ENCODE measurements at regions not wholly inside any gene's neighbourhood (a gene's known extent, or its start where the extent isn't known, plus 50 kb on each side); places are given as distances from the start of the nearest gene placed in this dataset.

DNA sequence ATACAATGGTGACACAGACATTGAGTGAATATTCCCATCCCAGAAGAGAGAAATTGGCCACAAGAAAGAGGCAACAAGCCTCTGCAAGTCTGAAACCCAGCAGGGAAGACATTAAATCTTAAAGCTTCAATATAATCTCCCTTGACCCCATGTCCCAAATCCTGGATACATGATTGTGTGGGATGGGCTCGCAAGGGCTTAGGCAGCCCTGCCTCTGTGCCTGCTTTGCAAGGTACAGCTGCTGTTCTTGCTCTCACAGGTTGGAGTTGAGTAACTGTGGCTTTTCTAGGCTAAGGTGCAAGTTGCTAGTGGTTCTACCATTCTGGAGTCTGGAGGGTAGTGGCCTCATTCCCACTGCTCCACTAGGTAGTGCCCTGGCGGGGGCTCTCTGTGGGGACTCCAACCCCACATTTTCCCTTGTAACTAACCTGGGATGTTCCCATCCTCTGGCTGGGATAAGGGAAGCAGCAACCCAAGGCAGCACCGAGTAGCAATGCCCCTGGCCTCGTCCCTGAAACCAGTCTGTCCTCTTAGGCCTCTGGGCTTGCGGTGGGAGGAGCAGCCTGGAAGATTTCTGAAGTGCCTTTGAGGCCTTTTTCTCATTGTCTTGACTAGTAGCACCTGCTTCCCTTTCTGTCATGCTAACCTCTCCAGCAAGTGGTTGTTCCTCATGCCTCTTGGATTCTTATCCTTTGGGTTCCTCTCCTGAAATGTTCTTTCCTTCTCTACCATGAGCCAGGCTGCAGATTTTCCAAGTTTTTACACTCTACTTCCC, 90.0 kb downstream of the FAM174B start:
- WGBS, 3 donors = 53 to 85% (median 71%) methylated on average over 5 of the region's 5 CpGs
- DNase-seq (no peak), FAIRE-seq (no peak)
- Histone ChIP-seq H3K4me1 (ENCODE audit: control insufficient read depth in 3 of 3, insufficient read depth in 2 of 3, low read depth in 1 of 3, low read length in 2 of 3) (no peaks in the 10 kb centered on the region), H3K27me3 (ENCODE audit: control insufficient read depth in 3 of 3, insufficient read depth in 3 of 3, low read length in 3 of 3) (no peaks in the 10 kb centered on the region), H3K4me3 (ENCODE audit: low read depth in 1 of 3, low read length in 3 of 3) (no peak overlapping the region), H3K27ac (ENCODE audit: low read depth in 1 of 3, low read length in 2 of 3) (no peak overlapping the region), H3K9me3 (ENCODE audit: control insufficient read depth in 2 of 2, insufficient read depth in 1 of 2, low read depth in 1 of 2, low read length in 1 of 2) (peaks cover 0 to under 1% of the 10 kb centered on the region in 2 donors), H3K36me3 (ENCODE audit: control insufficient read depth in 3 of 3, insufficient read depth in 2 of 3, low read depth in 1 of 3, low read length in 3 of 3) (no peaks in the 10 kb centered on the region)

DNA sequence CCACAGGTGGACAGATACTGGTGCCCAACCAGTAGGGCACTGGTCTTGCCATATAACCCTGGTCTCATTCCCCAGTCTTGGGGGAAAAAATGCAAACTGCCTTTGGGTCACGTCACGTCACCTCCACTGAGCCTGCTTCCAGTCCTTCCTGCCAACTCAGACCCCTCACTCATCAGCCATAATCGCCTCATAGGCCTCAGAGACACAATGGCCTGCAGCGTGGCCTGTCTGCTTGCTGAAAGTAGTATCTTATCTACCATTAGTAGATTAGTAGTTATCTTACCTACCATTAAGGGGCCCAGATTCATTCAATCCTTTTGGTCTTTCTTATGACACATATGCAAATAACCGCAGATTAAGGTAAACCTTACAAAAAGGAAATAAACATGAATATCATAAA, 93.8 kb downstream of the FAM174B start:
- no peak for DNase-seq
- H3K4me3 ChIP-seq (ENCODE audit: low read depth in 1 of 3, low read length in 3 of 3) = no peak overlapping the region
- H3K9me3 ChIP-seq (ENCODE audit: control insufficient read depth in 2 of 2, insufficient read depth in 1 of 2, low read depth in 1 of 2, low read length in 1 of 2) = peaks cover 0 to 2% of the 10 kb centered on the region in 2 donors
- no peak overlapping the region for H3K27ac ChIP-seq (ENCODE audit: low read depth in 1 of 3, low read length in 2 of 3)
- no peaks in the 10 kb centered on the region for H3K4me1 ChIP-seq (ENCODE audit: control insufficient read depth in 3 of 3, insufficient read depth in 2 of 3, low read depth in 1 of 3, low read length in 2 of 3)
- H3K27me3 ChIP-seq (ENCODE audit: control insufficient read depth in 3 of 3, insufficient read depth in 3 of 3, low read length in 3 of 3) = no peaks in the 10 kb centered on the region
- no peak for FAIRE-seq
- WGBS, 3 donors = 67 to 78% (median 76%) methylated on average over 5 of the region's 5 CpGs
- no peaks in the 10 kb centered on the region for H3K36me3 ChIP-seq (ENCODE audit: control insufficient read depth in 3 of 3, insufficient read depth in 2 of 3, low read depth in 1 of 3, low read length in 3 of 3)

DNA sequence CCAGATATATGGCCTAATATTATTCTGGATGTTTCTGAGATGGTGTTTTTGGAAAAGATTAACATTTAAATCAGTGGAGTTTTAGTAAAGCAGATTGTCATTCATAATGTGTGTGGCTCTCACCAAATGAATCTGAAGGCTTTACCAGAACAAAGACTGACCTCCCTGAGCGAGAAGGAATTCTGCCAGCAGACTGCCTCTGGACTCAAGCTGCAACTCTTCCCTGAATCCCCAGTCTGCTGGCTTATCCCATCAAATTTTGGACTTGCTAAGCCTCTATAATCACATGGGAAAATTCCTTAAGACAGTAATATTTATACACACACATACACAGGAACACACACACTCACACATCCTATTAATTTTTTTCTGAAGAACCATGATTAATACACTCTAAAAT, 102.3 kb downstream of the FAM174B start:
- no peak overlapping the region for H3K27ac ChIP-seq (ENCODE audit: low read depth in 1 of 3, low read length in 2 of 3)
- FAIRE-seq (no peak), DNase-seq (no peak)
- H3K4me1 ChIP-seq (ENCODE audit: control insufficient read depth in 3 of 3, insufficient read depth in 2 of 3, low read depth in 1 of 3, low read length in 2 of 3) = no peaks in the 10 kb centered on the region
- H3K4me3 ChIP-seq (ENCODE audit: low read depth in 1 of 3, low read length in 3 of 3) = no peak overlapping the region
- no peaks in the 10 kb centered on the region for H3K36me3 ChIP-seq (ENCODE audit: control insufficient read depth in 3 of 3, insufficient read depth in 2 of 3, low read depth in 1 of 3, low read length in 3 of 3)
- H3K27me3 ChIP-seq (ENCODE audit: control insufficient read depth in 3 of 3, insufficient read depth in 3 of 3, low read length in 3 of 3) = no peaks in the 10 kb centered on the region
- H3K9me3 ChIP-seq (ENCODE audit: control insufficient read depth in 2 of 2, insufficient read depth in 1 of 2, low read depth in 1 of 2, low read length in 1 of 2) = no peaks in the 10 kb centered on the region
- WGBS, 3 donors = 63 to 93% (median 63%) methylated on average over 1 of the region's 1 CpG

GRCh38 chr15:92545996-92546395, 109.6 kb downstream of the FAM174B start:
- Histone ChIP-seq H3K36me3 (ENCODE audit: control insufficient read depth in 3 of 3, insufficient read depth in 2 of 3, low read depth in 1 of 3, low read length in 3 of 3) (no peaks in the 10 kb centered on the region), H3K4me3 (ENCODE audit: low read depth in 1 of 3, low read length in 3 of 3) (no peak overlapping the region), H3K9me3 (ENCODE audit: control insufficient read depth in 2 of 2, insufficient read depth in 1 of 2, low read depth in 1 of 2, low read length in 1 of 2) (no peaks in the 10 kb centered on the region), H3K27ac (ENCODE audit: low read depth in 1 of 3, low read length in 2 of 3) (no peak overlapping the region), H3K4me1 (ENCODE audit: control insufficient read depth in 3 of 3, insufficient read depth in 2 of 3, low read depth in 1 of 3, low read length in 2 of 3) (no peaks in the 10 kb centered on the region), H3K27me3 (ENCODE audit: control insufficient read depth in 3 of 3, insufficient read depth in 3 of 3, low read length in 3 of 3) (no peaks in the 10 kb centered on the region)
- no peak for DNase-seq
- FAIRE-seq = no peak

DNA sequence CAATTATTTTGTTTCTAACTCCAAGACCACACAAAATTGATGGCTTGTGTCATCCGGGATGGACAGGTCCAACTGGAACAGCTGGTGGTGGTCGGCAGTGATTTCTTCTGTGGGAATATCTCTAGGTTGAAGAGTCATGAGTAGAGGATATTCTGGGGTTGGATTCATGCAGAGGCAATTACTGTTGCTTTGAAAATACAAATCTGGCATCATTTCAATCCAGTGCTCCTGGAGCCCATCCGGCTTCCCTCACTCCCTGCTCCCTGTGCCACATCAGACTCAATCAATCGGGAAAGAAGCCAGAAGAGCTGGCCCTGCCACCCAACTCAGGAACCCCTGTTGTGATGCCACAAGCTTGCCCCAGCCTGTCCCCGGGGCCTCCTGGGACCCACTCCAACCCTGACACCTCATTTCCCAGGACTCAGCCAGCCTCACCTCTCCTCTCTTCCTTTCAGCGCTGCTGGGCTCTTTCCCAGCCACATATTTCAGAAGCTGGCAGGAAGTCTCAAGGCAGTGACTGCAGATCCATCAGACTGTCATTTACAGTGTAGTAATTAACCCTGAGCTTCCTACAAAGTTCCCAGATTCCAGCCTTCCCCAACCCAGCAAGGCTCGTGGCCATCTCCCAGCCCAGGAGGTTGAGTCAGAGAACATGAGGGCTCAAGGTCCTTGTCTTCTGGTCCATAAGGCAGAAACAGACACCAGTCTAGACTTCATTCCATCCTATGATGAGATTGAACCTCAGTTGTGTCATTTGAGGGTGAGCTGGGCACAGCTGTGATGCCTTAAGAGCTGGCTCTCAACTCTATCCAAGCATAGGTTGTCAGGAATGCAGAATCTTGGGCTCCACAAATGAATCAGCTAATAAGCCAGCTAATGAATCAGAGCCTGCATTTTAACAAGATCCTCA, 114.0 kb downstream of the FAM174B start:
- WGBS, 3 donors = 67 to 78% (median 71%) methylated on average over 7 of the region's 7 CpGs
- Histone ChIP-seq H3K36me3 (ENCODE audit: control insufficient read depth in 3 of 3, insufficient read depth in 2 of 3, low read depth in 1 of 3, low read length in 3 of 3) (no peaks in the 10 kb centered on the region), H3K4me3 (ENCODE audit: low read depth in 1 of 3, low read length in 3 of 3) (no peak overlapping the region), H3K27ac (ENCODE audit: low read depth in 1 of 3, low read length in 2 of 3) (no peak overlapping the region), H3K27me3 (ENCODE audit: control insufficient read depth in 3 of 3, insufficient read depth in 3 of 3, low read length in 3 of 3) (no peaks in the 10 kb centered on the region), H3K4me1 (ENCODE audit: control insufficient read depth in 3 of 3, insufficient read depth in 2 of 3, low read depth in 1 of 3, low read length in 2 of 3) (no peaks in the 10 kb centered on the region), H3K9me3 (ENCODE audit: control insufficient read depth in 2 of 2, insufficient read depth in 1 of 2, low read depth in 1 of 2, low read length in 1 of 2) (no peaks in the 10 kb centered on the region)
- DNase-seq (no peak), FAIRE-seq (no peak)

DNA sequence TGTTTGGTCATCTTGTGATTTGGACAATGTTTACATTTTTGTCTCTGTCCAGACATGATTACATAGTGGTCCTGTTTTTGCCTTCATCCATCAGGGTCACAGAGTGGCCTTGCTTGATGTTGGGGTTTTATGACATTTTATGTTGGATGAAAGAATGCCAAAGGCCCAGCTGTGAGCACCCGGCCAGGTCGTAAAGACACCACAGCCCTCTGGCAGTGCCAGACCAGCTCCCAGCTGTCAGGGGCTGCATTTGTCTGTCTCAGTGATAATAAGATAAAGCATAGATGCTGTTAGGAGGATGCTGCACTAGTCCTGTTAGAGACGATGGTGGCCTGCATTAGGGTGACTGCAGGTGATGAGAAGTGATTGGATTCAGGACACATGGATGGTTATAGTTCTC, 117.5 kb downstream of the FAM174B start:
- Histone ChIP-seq H3K9me3 (ENCODE audit: control insufficient read depth in 2 of 2, insufficient read depth in 1 of 2, low read depth in 1 of 2, low read length in 1 of 2) (peaks cover 0 to 6% of the 10 kb centered on the region in 2 donors), H3K4me3 (ENCODE audit: low read depth in 1 of 3, low read length in 3 of 3) (no peak overlapping the region), H3K4me1 (ENCODE audit: control insufficient read depth in 3 of 3, insufficient read depth in 2 of 3, low read depth in 1 of 3, low read length in 2 of 3) (no peaks in the 10 kb centered on the region), H3K27ac (ENCODE audit: low read depth in 1 of 3, low read length in 2 of 3) (no peak overlapping the region), H3K36me3 (ENCODE audit: control insufficient read depth in 3 of 3, insufficient read depth in 2 of 3, low read depth in 1 of 3, low read length in 3 of 3) (no peaks in the 10 kb centered on the region), H3K27me3 (ENCODE audit: control insufficient read depth in 3 of 3, insufficient read depth in 3 of 3, low read length in 3 of 3) (no peaks in the 10 kb centered on the region)
- 35 to 58% (median 38%) methylated on average over 3 of the region's 3 CpGs for WGBS, 3 donors
- no peak for DNase-seq
- FAIRE-seq = no peak

- no peaks in the 10 kb centered on the region for H3K36me3 ChIP-seq (ENCODE audit: control insufficient read depth in 3 of 3, insufficient read depth in 2 of 3, low read depth in 1 of 3, low read length in 3 of 3)
- H3K4me3 ChIP-seq (ENCODE audit: low read depth in 1 of 3, low read length in 3 of 3) = no peak overlapping the region
- DNase-seq = no peak
- WGBS, 3 donors = 61 to 82% (median 62%) methylated on average over 2 of the region's 2 CpGs
- no peaks in the 10 kb centered on the region for H3K4me1 ChIP-seq (ENCODE audit: control insufficient read depth in 3 of 3, insufficient read depth in 2 of 3, low read depth in 1 of 3, low read length in 2 of 3)
- no peaks in the 10 kb centered on the region for H3K27me3 ChIP-seq (ENCODE audit: control insufficient read depth in 3 of 3, insufficient read depth in 3 of 3, low read length in 3 of 3)
- H3K27ac ChIP-seq (ENCODE audit: low read depth in 1 of 3, low read length in 2 of 3) = no peak overlapping the region
- FAIRE-seq = no peak
- H3K9me3 ChIP-seq (ENCODE audit: control insufficient read depth in 2 of 2, insufficient read depth in 1 of 2, low read depth in 1 of 2, low read length in 1 of 2) = peaks cover 0 to 12% of the 10 kb centered on the region in 2 donors
Observed at GRCh38 chr15:92533298-92533697, 122.3 kb downstream of the FAM174B start.

- no peak overlapping the region for H3K4me3 ChIP-seq (ENCODE audit: low read depth in 1 of 3, low read length in 3 of 3)
- FAIRE-seq (no peak), DNase-seq (no peak)
- no peak overlapping the region for H3K27ac ChIP-seq (ENCODE audit: low read depth in 1 of 3, low read length in 2 of 3)
- no peaks in the 10 kb centered on the region for H3K4me1 ChIP-seq (ENCODE audit: control insufficient read depth in 3 of 3, insufficient read depth in 2 of 3, low read depth in 1 of 3, low read length in 2 of 3)
- peaks cover 0 to 12% of the 10 kb centered on the region in 2 donors for H3K9me3 ChIP-seq (ENCODE audit: control insufficient read depth in 2 of 2, insufficient read depth in 1 of 2, low read depth in 1 of 2, low read length in 1 of 2)
- 44 to 70% (median 50%) methylated on average over 1 of the region's 1 CpG for WGBS, 3 donors
- no peaks in the 10 kb centered on the region for H3K27me3 ChIP-seq (ENCODE audit: control insufficient read depth in 3 of 3, insufficient read depth in 3 of 3, low read length in 3 of 3)
- H3K36me3 ChIP-seq (ENCODE audit: control insufficient read depth in 3 of 3, insufficient read depth in 2 of 3, low read depth in 1 of 3, low read length in 3 of 3) = no peaks in the 10 kb centered on the region
Observed at GRCh38 chr15:92531406-92531805, 124.2 kb downstream of the FAM174B start.

Data from small intestine (tissue), 7 donors.